GM20000 (cell line): ENCODE measurements at regions not wholly inside any gene's neighbourhood (a gene's known extent, or its start where the extent isn't known, plus 50 kb on each side); places are given as distances from the start of the nearest gene placed in this dataset.

Experiments
- DNase-seq: peaks from one replicate; pipeline ENCODE4 v3.0.0; 2012; ENCODE audit warnings: low spot score
- CTCF ChIP-seq: IDR thresholded peaks from 2 replicates; pipeline ENCODE4 v1.5.1; 2012; ENCODE audit warnings: mild to moderate bottlenecking, control low read depth; ENCODE audit errors: extremely low read depth, missing control alignments

GRCh38 chr7:65250216-65250615 is 123.4 kb upstream of the ZNF92 start:
- DNase-seq: no peak

GRCh38 chr7:65247491-65247890 is 126.2 kb upstream of the ZNF92 start:
- TF ChIP-seq CTCF: no peak

More at GRCh38 chr7:65250216-65250615, 123.4 kb upstream of the ZNF92 start:
- no peak for TF ChIP-seq CTCF

GRCh38 chr7:65239707-65240352 is 133.8 kb upstream of the ZNF92 start:
- DNase-seq: no peak

More at GRCh38 chr7:65247491-65247890, 126.2 kb upstream of the ZNF92 start:
- DNase-seq: no peak

GRCh38 chr7:65239324-65239706 is 134.3 kb upstream of the ZNF92 start:
- TF ChIP-seq CTCF: no peak
- no peak for DNase-seq

More at GRCh38 chr7:65239707-65240352, 133.8 kb upstream of the ZNF92 start:
- no peak for TF ChIP-seq CTCF

- no peak for TF ChIP-seq CTCF
- DNase-seq: no peak
These were observed 134.9 kb upstream of the ZNF92 start for GRCh38 chr7:65238785-65239184.

- TF ChIP-seq CTCF: no peak
- DNase-seq: no peak
These were observed 138.1 kb upstream of the ZNF92 start for GRCh38 chr7:65235586-65235985.

- DNase-seq: no peak
- no peak for TF ChIP-seq CTCF
These were observed 140.1 kb upstream of the ZNF92 start for GRCh38 chr7:65233409-65234034.
